GM18868 (cell line): ENCODE measurements at regions not wholly inside any gene's neighbourhood (a gene's known extent, or its start where the extent isn't known, plus 50 kb on each side); places are given as distances from the start of the nearest gene placed in this dataset.
"Not testable (repeated sequence)": the region's sequence is repeated elsewhere in the genome, so short reads cannot be mapped to it uniquely, and the experiment has no call there.

Experiments used
- ATAC-seq: cut with Tn5 transposase; IDR thresholded peaks from one replicate; pipeline ENCODE4 v1.9.1; 2021; ENCODE audit warnings: mild to moderate bottlenecking, moderate library complexity; ENCODE audit not compliant: unreplicated experiment

DNA sequence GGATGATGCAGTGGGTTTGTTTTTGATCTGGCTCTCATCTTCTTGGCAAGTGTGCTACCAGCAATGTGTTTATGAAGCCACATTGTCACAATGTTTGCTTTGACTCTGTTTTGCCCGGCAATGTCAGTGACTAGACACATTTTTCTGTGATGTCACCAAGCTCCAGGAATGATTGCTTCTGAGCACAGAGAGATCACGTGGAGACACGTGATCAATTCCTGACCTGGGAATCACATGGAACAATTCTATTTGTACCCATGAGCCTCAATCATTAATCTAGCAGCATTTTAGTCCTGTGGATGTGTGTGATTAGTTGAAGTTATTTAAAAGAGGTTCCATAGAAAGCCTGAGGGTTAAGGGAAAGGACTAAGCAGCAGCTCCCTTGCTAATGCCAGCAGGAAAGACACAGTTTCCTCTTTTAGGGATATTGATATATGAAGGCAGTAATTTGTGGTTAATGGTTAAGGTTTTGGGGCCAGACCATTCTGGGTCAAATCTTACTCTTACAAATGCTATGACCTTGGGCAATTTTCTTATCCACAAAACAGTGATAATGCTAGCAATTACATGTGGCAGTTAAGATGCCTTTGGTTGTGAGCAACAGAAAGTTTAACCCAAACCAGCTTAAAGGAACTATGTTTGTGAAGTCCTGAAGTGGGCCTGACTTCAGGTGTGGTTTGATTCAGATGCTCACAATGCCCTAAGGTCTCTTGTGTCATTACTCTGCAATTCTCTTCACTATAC, 59.0 kb downstream of the FASLG start:
- ATAC-seq = no peak

DNA sequence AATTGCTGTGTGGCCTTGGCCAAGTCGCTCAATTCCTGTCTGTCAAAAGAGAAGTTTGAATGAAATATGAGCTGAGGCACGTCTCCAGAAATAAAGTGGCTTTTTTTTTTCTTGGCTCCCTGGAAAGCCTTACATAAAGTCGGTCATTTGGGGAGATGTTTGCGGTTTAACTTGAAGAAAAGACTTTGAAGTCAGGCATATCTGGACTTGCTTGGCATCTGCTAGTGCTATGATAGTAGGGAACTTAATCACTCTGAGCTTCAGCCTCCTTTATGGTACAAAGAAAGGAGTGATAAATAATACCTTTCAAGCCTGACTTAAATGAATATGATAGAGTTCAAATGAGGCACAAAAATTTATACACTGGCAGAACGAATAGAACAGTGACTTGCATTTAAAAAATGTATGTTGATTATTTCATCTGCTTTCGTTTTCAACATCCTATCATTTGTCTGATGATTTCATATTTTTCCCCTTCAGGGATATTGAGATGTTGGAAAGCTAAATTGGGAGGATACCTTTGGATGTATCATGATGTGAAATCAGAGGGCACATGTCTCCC, 60.2 kb downstream of the FASLG start:
- no peak for ATAC-seq

DNA sequence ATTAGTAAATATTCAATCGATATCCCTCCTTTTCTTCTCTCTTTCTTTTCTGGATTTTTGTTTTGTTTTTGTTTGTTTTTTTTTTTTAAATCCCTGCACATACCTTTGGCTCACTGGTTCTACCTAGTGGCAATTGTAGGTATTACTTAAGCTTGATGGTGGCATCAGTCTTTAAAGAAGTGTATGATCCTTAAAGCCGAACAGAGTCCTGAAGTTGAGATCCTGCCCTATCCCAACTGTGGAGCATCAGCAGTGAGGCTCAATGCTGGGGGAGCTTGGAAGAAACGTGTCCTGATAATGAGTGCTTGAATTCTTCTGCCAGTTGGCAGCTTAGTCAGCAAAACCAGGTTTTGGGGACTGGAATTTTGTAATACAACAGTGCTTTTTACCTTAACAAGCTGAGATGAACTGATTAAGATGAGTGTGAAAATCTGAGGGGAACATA, 60.8 kb downstream of the FASLG start:
- no peak for ATAC-seq

DNA sequence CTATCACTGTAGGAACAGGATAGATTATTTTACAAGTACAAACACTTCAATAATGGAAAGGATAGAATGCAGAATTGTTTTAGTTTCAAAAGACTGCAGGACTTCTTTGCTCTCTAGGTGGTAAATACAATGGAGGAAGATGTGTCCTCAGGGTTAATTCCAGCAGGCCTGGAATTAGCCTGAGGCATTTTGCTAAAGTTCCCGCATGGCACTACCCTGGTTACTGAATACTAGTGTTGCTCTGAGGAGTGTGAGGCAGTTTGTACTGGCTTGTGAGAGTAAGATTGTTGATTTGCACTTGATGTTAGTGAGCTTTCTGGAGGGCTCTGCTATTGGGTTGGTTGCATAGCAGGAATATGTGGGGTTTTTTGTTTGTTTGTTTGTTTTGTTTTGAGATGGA, 61.4 kb downstream of the FASLG start:
- no peak for ATAC-seq

DNA sequence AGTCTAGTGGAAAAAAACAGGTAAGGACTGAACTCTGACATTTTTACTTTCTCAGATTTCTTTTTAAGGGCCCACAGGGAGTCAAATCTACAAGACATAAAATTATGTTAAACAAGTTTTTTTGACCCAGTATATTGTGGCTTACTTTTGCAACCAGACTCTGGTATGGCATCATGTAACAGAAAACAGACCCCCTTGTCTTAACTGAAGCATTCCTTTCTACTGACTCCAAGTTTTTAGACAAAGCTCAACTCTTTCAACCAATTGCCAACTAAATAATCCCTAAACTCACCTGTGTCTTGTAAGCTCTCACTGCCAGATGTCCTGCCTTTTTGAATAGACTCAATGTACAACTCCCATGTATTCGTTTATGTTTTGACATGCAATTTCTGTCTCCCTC, 64.3 kb downstream of the FASLG start:
- ATAC-seq = no peak

DNA sequence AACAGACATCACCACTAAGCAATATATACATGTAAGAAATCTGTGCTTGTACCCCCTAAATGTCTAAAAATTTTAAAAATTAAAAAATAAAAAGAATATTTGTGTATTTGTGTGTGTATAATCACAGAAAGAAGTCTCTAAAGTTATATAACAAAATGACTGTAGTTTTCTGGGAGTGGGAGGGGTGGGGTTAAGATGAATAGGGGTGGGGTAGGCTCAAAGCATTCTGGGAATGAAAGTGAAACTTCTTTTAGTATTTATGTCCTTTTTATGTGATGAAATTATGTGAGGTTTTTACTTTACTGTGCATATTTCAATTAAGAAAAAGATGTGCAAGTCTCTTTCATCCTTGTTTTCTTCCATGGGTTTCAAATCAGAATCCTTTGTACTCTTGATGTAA, 65.3 kb downstream of the FASLG start:
- no peak for ATAC-seq

DNA sequence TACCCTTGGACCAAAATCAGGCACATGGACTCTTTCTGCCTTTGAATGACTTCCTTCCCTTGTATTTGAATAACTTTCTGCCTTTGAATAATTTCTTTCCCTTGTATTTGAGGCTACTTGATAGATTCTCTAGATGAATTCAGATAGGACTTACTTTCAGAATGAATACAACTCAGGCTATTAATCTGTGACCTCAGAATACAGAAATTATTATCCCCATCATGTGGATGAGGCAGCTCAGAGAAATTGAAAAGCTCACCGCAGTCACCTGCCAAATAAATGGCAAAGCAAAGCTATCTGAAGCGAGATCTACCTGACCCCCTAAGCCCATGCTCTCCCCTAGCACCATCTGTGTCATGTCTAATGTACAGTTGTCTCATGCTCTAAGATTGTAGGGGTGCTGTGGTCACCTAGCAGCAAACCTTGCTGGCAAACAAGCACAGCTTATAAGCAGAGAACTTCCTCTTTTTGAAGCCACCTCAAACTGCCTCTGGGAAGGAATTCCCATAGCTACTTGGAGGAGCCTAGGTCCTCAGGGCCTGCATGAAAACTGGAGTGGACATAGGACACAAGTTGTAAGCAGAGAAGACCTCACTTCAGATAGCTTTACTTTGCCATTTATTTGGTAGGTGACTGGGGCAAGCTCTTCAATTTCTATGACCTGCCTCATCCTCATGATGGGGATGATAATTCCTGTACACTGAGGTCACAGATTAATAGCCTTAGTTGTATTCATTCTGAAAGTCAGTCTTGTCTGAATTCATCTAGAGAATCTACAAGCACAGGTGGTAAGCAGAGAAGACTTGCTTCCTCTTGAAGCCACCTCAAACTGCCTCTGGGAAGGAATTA, 66.1 kb downstream of the FASLG start:
- peak; percentile 85 for ATAC-seq

DNA sequence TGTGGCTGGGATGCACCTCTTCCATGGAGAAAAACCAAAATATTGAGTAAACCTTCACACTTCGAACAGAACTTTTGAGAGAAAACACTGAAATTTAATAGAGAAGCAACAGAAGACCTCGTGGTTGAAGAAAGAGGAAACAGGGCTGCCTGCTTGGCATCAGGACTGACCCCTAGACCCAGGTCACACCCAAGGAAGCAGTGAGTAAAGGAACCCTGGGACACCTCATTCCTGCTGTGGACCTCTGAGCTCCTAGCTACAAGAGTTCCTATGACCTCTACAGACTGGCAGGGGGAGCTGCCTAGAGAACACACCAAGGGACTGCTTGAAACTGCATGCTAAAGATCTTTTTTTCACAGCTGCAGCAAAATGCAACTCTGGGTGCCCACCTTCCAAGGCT, 67.8 kb downstream of the FASLG start:
- ATAC-seq = no peak

DNA sequence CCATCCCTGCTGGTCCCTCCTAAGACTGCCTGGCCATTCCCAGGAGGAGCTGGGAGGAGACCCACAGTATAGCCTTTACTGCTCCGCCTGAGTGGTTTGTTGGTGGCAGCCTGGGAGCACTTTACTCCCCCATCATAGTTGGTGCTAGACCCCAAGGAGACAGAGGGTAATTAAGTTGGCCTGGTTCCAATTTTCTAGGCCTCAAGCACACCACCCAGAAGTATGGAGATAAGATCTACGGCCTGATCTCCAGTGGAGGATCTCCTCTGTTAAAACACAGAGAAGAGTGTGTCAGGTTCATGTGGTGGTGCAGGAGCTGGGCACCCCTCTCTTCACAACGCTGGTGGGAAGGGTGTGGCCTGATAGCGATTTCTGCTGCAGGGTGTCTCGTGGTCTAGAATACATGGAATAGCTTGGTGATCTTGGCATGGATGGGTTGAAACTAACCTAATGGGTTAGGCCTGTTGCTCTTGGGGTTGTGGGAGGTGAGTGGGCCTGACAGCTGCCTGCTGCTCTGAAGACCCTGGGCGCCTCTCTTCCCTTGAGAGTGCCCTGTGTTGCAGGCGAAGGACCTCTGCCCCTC, 68.5 kb downstream of the FASLG start:
- no peak for ATAC-seq

DNA sequence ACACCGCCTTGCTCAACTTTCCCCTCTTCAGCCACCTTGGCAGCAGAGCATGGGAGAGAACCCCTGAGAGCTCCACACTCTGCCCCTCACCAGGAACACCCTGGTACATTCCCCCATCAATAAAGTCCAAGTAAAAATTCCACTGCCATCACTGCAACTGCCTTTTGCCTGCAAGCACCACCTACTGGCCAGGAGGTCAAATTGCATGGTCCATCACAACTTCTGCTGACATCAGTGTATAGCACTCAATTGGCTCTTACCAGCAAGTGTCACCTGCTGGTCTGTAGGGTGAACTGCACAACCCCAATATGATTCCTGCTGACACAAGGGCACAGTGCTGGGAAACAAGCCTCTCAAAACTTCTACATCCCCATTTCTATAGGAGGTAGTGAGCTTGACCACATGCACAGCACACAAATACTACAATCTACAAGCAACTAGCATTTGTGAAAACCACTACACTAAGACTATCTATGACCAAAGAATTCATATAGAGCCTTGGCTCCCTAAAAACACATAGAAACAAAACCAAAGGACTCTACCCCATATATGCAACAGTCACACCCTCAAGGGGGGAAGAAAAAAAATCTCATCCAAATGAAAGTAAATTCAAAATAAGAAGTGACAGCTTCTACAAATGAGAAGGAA, 69.2 kb downstream of the FASLG start:
- ATAC-seq = no peak

DNA sequence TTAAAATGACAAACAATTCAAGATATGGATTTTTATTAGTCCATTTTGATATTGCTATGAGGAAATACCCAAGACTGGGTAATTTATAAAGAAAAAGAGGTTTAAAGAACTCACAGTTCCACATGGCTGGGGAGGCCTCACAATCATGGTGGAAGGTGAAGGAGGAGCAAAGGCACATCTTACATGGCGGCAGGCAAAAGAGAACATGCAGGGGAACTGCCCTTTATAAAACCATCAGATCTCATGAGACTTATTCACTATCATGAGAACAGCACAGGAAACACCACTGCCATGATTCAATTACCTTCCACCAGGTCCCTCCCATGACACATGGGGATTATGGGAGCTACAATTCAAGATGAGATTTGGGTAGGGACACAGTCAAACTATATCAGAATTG, 69.8 kb downstream of the FASLG start:
- not testable (repeated sequence) for ATAC-seq

DNA sequence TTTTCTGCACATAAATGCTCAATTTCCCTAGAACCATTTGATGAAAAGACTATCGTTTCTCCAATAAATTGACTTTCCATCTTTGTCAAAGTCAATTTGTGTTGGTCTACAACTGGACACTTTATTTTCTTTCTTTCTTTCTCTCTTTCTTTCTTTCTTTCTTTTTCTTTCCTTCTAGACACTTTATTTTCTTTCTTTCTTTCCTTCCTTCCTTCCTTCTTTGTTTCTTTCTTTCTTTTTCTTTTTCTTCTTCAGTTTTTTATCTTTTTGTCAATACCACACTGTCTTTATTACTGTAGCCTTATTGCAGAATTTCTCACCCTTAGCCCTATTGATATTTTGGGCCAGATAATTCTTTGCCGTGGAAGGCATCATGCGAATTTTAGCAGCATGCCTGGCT, 73.5 kb downstream of the FASLG start:
- no peak for ATAC-seq

DNA sequence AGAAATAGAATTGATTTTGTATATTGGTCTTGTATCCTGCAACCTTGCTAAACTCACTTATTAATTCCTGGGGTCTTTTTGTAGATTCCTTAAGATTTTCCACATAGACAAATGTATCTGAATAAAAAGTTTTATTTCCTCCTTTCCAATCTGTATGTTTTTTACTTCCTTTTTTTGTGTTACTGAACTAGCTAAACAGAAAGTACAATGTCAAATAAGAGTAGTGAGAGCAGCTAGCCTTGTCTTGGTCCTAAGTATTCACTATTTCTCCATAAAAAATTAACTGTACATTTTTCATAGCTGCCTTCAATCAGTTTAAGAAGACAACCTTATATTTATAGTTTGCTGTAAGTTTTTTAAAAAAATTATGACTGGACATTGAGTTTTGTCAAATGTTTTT, 74.9 kb downstream of the FASLG start:
- no peak for ATAC-seq

DNA sequence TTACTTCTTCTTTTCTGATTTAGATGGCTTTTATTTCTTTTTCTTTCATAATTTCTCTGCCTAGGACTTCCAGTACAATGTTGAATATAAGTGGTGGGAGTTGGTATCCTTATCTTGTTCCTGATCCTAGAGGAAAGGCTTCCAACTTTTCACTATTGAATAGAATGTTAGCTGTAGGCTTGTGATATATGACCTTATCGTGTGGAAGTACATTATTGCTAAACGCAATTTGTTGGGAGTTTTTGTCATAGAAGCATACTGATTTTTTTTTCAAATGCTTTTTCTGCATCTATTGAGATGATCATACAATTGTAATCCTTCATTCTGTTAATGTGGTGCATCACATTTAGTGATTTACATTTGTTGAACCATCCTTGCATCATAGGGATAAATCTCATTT, 79.5 kb downstream of the FASLG start:
- ATAC-seq = no peak

DNA sequence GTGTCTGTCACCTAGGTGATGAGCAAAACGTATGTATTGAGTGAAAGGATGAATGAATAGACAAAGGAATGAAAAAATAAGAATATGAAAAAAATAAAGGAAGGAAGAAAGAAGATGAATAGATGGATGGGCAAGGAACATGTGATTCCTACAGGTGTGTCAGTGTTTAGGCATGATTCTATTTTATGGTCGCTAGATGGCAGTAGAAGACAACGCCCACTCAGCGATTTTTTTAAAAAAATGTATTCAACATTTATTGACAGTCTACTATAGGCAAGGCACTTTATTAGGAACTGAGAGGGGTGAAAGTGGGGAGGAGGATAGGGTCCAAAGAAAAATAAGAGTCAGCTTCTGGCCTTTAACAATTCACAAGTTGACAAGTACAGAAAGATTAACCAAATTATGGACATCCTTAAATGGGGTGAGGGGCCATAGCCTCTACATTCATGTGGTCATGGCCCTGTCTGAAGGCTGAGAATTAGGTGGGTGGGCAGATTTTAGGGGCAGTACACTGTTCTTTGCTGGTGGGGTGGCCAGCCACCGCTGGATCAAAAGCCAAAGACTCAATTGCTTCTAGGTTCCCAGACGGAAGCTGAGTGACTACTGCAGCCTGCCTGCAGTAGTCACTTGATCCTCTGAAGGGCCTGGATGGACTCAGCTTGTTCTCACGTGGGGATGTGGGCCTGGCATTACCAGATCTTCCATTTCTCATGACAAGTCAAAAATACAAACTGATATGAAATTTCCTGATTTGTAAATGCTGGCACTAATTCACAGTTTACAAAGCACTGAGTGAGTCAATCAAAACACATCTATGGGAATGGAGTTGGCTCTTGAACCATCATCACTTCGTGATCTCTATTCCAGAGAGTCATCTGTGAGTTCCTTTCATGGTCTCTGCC, 83.9 kb downstream of the FASLG start:
- no peak for ATAC-seq

DNA sequence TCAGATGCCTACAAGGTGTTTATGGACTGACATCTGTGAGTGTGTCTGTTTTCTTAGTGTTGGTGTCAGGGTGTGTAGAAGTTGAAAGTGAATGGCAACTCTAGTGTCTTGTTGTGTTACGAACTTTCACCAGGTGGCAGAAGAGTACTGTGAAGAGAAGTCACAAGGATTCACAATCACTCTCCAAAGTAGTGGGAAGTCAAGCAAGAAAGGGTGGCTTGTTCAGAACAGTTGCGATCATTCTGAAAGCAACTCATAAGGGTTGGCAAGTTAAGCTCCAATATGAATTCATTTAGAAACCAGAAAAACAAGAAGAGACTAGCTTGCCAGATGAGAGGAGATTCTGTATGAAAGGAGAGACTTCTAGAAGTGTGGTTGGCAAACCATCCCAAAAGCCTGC, 86.1 kb downstream of the FASLG start:
- ATAC-seq = peak; percentile 72

DNA sequence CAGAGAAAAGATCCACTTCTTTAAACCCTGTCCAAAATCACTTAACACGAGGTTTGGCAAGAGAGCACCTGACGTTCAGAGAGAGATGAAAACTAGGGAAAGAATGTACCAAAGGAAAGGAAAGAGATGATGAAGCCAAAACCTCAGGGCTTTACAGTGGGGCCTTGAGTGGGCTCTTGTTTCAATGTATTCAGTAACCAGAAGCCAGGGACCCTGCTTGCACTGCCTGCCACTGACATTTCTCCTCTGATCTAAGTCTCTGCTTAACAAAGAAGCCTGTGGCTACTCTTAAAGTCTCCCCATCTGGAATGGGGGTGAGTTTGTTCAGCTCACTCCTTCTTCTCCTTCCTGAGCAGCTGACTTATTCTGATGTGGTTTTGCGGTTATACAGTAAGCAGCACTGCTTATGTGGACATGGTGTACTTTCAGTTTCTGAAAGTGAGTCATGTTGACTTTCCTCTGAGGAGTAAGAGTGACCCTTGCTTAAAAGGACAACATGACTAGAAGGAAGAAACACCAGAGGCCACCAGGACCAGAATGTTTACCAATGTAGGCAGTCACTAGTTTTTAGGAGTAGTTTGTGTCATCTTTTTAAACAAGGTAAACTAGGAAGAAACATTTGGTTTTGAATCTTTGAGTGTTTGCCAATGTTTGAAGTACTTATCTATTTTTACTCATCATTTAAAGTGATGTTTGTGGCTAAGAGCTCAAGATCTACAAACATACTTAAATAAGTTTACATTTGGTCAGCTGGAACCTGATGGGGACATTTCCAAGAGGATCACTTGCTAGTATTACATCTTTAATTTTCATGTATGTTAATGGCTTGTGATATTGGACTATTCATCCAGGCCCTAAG, 87.4 kb downstream of the FASLG start:
- ATAC-seq = peak; percentile 84

DNA sequence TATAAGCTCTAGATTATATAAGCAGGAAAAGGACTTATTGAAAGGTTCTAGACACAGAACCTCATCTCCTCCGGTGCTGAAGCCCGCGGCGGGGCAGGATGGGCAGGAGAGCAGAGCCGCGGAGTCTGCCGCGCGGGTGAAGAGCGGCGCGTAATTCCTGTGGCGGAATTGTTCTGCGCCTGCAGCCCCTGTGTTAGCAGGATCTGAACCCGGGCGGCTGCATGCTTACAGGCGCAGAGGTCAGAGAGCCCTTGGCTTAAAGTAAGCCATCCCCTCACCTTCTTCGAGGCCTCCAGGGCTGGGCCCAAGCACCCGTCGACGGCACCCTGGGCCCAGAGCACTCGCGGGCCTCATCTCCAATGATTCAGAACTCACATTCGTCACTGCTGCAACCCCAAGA, 89.3 kb downstream of the FASLG start:
- no peak for ATAC-seq

DNA sequence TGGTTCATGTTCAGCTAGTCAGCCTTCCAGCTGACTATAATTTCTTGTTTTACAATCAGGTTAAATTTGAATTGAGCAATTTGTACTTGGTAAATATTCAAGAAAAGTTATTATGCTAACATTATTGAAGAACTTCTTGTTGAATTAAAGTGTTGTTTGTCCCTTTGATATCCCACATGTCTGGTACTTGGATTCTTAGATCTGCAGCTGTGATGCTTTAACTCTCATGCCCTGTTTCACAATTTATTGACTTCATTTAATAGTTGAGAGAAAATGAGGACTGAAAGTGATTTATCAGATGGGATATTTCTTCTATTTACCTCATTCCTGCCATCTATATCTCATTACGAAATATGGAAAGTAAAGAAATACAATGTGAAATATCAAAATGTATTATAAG, 92.8 kb downstream of the FASLG start:
- ATAC-seq = no peak
